A549 (cell line): ENCODE measurements at regions not wholly inside any gene's neighbourhood (a gene's known extent, or its start where the extent isn't known, plus 50 kb on each side); places are given as distances from the start of the nearest gene placed in this dataset.

Experiments
- ATAC-seq, 2 experiments: fragments of 200-7000 bp in 1 of 2; fragments of >200 bp in 1 of 2; cut with Nextera tagmentation in 1 of 2; cut with Tn5 transposase in 1 of 2; 3 replicates each; pipeline versions ENCODE4 v1.8.0 to v1.9.1; 2018 to 2020; ENCODE audit warnings: mild to moderate bottlenecking in 1 of 2, moderate library complexity in 1 of 2
- CTCF ChIA-PET: fragments of 300-600 bp; sonication (Branson Sonifier 250); formaldehyde crosslinking; extraction: SDS; loops from one replicate; lab custom pipeline; 2021; ENCODE audit warnings: antibody characterized with exemption, inconsistent platforms; lab: Yijun Ruan, JAX
- POLR2A ChIA-PET: fragments of 350-600 bp; formaldehyde crosslinking; extraction: SDS; loops from one replicate; lab custom pipeline; 2021; ENCODE audit warnings: antibody characterized with exemption, inconsistent platforms; lab: Yijun Ruan, JAX
- DNase-seq, 2 experiments: peaks; one replicate each; pipeline versions ENCODE4 v3.0.0 to v3.0.0-alpha.2; 2011 to 2016; ENCODE audit warnings: low read depth in 1 of 2, low spot score in 1 of 2
- FAIRE-seq: peaks from 2 replicates; lab custom pipeline; 2011; peaks lifted over from hg19 to GRCh38; lab: Jason Lieb, UNC
- H3K27ac ChIP-seq, 2 experiments: fragments of >200 bp; sonication (Bioruptor Twin); formaldehyde crosslinking; 3 replicates each; pipeline ENCODE4 v1.5.1; 2016 to 2017
- H3K4me1 ChIP-seq: fragments of >200 bp; sonication (Bioruptor Twin); formaldehyde crosslinking; 3 replicates; pipeline ENCODE4 v1.6.1; 2016
- H3K4me2 ChIP-seq: fragments of >200 bp; sonication (Bioruptor Twin); formaldehyde crosslinking; 3 replicates; pipeline ENCODE4 v1.6.1; 2016
- H3K4me3 ChIP-seq: fragments of >200 bp; sonication (Bioruptor Twin); formaldehyde crosslinking; 3 replicates; pipeline ENCODE4 v1.5.1; 2016
- H3K9me3 ChIP-seq: fragments of >200 bp; sonication (Bioruptor Twin); formaldehyde crosslinking; 3 replicates; pipeline ENCODE4 v1.6.1; 2016
- BHLHE40 ChIP-seq: IDR thresholded peaks from 2 replicates; pipeline ENCODE4 v1.6.1; 2012; ENCODE audit warnings: low read depth, low read length, inconsistent platforms
- CEBPB ChIP-seq, 2 experiments: fragments of >200 bp in 1 of 2; sonication (Bioruptor Twin) in 1 of 2; formaldehyde crosslinking in 1 of 2; IDR thresholded peaks; 2 replicates each; pipeline ENCODE4 v1.6.1; 2012 to 2016
- HDAC2 ChIP-seq: fragments of 200-600 bp; sonication (generic); IDR thresholded peaks from 2 replicates; pipeline ENCODE4 v1.6.1; 2016
- HOXA7 ChIP-seq: fragments of 250-450 bp; sonication (Bioruptor Pico); IDR thresholded peaks from 2 replicates; pipeline ENCODE4 v1.5.0; 2020; ENCODE audit warnings: mild to moderate bottlenecking, moderate library complexity
- HOXB13 ChIP-seq: fragments of 250-450 bp; sonication (Bioruptor Pico); IDR thresholded peaks from 2 replicates; pipeline ENCODE4 v1.5.0; 2020; ENCODE audit warnings: low read depth, mild to moderate bottlenecking, moderate library complexity
- HOXB5 ChIP-seq: fragments of 250-450 bp; sonication (Bioruptor Pico); IDR thresholded peaks from 2 replicates; pipeline ENCODE4 v1.5.0; 2020; ENCODE audit warnings: mild to moderate bottlenecking, moderate library complexity
- KDM5A ChIP-seq: fragments of 200-600 bp; sonication (generic); IDR thresholded peaks from 2 replicates; pipeline ENCODE4 v1.6.1; 2016; ENCODE audit warnings: antibody characterized with exemption, mild to moderate bottlenecking
- MAFK ChIP-seq: fragments of 450-650 bp; IDR thresholded peaks from 2 replicates; pipeline ENCODE4 v1.6.1; 2014; ENCODE audit not compliant: partially characterized antibody
- MAZ ChIP-seq: fragments of 150-350 bp; IDR thresholded peaks from 2 replicates; pipeline ENCODE4 v1.6.1; 2014; ENCODE audit warnings: antibody characterized with exemption, low read depth, low read length, borderline replicate concordance
- RAD21 ChIP-seq, 2 experiments: fragments of >200 bp in 1 of 2; sonication (Bioruptor Twin) in 1 of 2; formaldehyde crosslinking in 1 of 2; IDR thresholded peaks in 1 of 2; conservative IDR thresholded peaks in 1 of 2; 2 replicates in 1 of 2; 3 replicates in 1 of 2; pipeline ENCODE4 v1.6.1; 2012 to 2018; ENCODE audit warnings: inconsistent platforms in 1 of 2
- RNF2 ChIP-seq: fragments of 200-600 bp; sonication (generic); IDR thresholded peaks from 2 replicates; pipeline ENCODE4 v1.6.1; 2016; ENCODE audit warnings: low read depth, mild to moderate bottlenecking, antibody characterized with exemption, moderate library complexity, borderline replicate concordance
- SREBF2 ChIP-seq: fragments of 450-650 bp; IDR thresholded peaks from 2 replicates; pipeline ENCODE4 v1.6.1; 2014; ENCODE audit warnings: mild to moderate bottlenecking, moderate library complexity
- ZFP36 ChIP-seq: fragments of 450-650 bp; IDR thresholded peaks from 2 replicates; pipeline ENCODE4 v1.6.1; 2014; ENCODE audit warnings: borderline replicate concordance; ENCODE audit not compliant: partially characterized antibody
- ZSCAN20 ChIP-seq: fragments of 250-450 bp; sonication (Bioruptor Pico); IDR thresholded peaks from 2 replicates; pipeline ENCODE4 v1.8.0; 2022; ENCODE audit warnings: mild to moderate bottlenecking, moderate library complexity
- WGBS: methylation state at CpG from one replicate; pipeline ENCODE4 v1.1.6; 2017; ENCODE audit errors: missing lambda C conversion rate; 5-methylcytosine and 5-hydroxymethylcytosine counted together
- TF ChIP-seq, protein P1 (sequence below): fragments of >200 bp; sonication (Bioruptor Twin); formaldehyde crosslinking; IDR thresholded peaks from 3 replicates; pipeline ENCODE4 v1.5.1; 2016
- TF ChIP-seq, protein P2 (sequence below): fragments of 250-450 bp; sonication (Bioruptor Pico); IDR thresholded peaks from 2 replicates; pipeline ENCODE4 v1.5.0; 2021; ENCODE audit warnings: mild to moderate bottlenecking, moderate library complexity, borderline replicate concordance
- TF ChIP-seq, protein P3 (sequence below): fragments of >200 bp; sonication (Bioruptor Twin); formaldehyde crosslinking; IDR thresholded peaks from 3 replicates; pipeline ENCODE4 v1.6.1; 2016
- TF ChIP-seq, protein P4 (sequence below): fragments of 250-450 bp; sonication (Bioruptor Pico); IDR thresholded peaks from 2 replicates; pipeline ENCODE4 v1.5.0; 2020; ENCODE audit warnings: low read depth, mild to moderate bottlenecking, moderate library complexity
- TF ChIP-seq, protein P5 (sequence below): IDR thresholded peaks from 2 replicates; pipeline ENCODE4 v1.6.1; 2012

DNA sequence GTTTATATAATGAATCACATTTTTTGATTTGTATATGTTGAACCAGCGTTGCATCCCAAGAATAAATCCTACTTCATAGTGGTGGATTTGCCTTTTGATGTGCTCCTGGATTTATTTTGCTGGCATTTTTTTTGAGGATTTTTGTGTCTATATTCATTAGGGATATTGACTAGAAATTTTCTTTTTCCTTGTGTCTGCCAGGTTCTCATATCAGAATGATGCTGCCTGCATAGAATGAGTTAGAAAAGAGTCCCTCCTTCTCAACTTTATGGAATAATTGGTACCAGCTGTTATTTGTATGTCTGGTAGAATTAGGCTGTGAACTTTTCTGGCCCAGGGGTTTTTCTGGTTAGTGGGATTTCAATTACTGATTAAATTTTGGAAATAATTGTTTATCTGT is 457.4 kb upstream of the DSEL start:
- FAIRE-seq = no peak
- Histone ChIP-seq H3K4me2 (no peak overlapping the region), H3K4me1 (no peaks in the 10 kb centered on the region), H3K27ac (no peak overlapping the region), H3K9me3 (no peaks in the 10 kb centered on the region)
- ATAC-seq = no peak
- no peak for DNase-seq
- WGBS = 4% methylated on average over 1 of the region's 1 CpG
- POLR2A ChIA-PET = no interaction called here
- TF ChIP-seq CEBPB (IDR thresholded peaks at IDR 0.05) (no peak), HDAC2 (no peak), MAFK (no peak), HOXB13 (CRISPR knock-in tag) (no peak), KDM5A (no peak), ZFP36 (no peak), BHLHE40 (no peak), RAD21 (conservative IDR thresholded peaks at IDR 0.05 in 1 of 2, IDR thresholded peaks at IDR 0.05 in 1 of 2) (no peak), ZSCAN20 (CRISPR knock-in tag) (no peak)
- TF ChIP-seq, protein P1, sequence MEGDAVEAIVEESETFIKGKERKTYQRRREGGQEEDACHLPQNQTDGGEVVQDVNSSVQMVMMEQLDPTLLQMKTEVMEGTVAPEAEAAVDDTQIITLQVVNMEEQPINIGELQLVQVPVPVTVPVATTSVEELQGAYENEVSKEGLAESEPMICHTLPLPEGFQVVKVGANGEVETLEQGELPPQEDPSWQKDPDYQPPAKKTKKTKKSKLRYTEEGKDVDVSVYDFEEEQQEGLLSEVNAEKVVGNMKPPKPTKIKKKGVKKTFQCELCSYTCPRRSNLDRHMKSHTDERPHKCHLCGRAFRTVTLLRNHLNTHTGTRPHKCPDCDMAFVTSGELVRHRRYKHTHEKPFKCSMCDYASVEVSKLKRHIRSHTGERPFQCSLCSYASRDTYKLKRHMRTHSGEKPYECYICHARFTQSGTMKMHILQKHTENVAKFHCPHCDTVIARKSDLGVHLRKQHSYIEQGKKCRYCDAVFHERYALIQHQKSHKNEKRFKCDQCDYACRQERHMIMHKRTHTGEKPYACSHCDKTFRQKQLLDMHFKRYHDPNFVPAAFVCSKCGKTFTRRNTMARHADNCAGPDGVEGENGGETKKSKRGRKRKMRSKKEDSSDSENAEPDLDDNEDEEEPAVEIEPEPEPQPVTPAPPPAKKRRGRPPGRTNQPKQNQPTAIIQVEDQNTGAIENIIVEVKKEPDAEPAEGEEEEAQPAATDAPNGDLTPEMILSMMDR = no peak
- TF ChIP-seq, protein P2, sequence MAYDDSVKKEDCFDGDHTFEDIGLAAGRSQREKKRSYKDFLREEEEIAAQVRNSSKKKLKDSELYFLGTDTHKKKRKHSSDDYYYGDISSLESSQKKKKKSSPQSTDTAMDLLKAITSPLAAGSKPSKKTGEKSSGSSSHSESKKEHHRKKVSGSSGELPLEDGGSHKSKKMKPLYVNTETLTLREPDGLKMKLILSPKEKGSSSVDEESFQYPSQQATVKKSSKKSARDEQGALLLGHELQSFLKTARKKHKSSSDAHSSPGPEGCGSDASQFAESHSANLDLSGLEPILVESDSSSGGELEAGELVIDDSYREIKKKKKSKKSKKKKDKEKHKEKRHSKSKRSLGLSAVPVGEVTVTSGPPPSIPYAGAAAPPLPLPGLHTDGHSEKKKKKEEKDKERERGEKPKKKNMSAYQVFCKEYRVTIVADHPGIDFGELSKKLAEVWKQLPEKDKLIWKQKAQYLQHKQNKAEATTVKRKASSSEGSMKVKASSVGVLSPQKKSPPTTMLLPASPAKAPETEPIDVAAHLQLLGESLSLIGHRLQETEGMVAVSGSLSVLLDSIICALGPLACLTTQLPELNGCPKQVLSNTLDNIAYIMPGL (CRISPR knock-in tag) = no peak
- TF ChIP-seq, protein P3, sequence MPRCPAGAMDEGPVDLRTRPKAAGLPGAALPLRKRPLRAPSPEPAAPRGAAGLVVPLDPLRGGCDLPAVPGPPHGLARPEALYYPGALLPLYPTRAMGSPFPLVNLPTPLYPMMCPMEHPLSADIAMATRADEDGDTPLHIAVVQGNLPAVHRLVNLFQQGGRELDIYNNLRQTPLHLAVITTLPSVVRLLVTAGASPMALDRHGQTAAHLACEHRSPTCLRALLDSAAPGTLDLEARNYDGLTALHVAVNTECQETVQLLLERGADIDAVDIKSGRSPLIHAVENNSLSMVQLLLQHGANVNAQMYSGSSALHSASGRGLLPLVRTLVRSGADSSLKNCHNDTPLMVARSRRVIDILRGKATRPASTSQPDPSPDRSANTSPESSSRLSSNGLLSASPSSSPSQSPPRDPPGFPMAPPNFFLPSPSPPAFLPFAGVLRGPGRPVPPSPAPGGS = no peak
- TF ChIP-seq, protein P4, sequence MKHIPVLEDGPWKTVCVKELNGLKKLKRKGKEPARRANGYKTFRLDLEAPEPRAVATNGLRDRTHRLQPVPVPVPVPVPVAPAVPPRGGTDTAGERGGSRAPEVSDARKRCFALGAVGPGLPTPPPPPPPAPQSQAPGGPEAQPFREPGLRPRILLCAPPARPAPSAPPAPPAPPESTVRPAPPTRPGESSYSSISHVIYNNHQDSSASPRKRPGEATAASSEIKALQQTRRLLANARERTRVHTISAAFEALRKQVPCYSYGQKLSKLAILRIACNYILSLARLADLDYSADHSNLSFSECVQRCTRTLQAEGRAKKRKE (CRISPR knock-in tag) = no peak
- TF ChIP-seq, protein P5, sequence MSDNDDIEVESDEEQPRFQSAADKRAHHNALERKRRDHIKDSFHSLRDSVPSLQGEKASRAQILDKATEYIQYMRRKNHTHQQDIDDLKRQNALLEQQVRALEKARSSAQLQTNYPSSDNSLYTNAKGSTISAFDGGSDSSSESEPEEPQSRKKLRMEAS = no peak
- TF ChIP-seq, all 56 proteins: peak for 0
- H3K4me3 ChIP-seq = no peak overlapping the region
- CTCF ChIA-PET = no interaction called here

DNA sequence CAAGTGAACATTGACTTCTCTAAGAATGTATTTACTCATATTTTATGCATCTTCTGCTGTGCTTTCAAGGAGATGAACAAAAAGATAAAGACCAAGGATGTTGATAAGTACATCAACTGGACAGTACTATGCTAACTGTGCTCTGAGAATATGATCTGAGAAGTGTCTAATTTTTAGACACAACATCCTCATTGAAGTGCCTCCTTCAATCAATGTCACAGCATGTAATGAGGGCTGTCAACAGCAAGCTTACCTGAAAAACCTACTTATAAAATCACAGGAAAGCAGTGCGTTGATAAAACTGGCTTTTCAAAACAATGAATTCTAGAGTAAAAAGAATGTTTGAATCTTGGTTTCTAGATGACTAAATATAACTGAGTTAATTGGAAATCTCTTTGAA is 452.9 kb upstream of the DSEL start:
- no peaks in the 10 kb centered on the region for H3K4me1 ChIP-seq
- CTCF ChIA-PET = no interaction called here
- FAIRE-seq = no peak
- no peaks in the 10 kb centered on the region for H3K9me3 ChIP-seq
- POLR2A ChIA-PET = no interaction called here
- WGBS = 10% methylated on average over 1 of the region's 1 CpG
- H3K4me2 ChIP-seq = no peak overlapping the region
- no peak overlapping the region for H3K4me3 ChIP-seq
- H3K27ac ChIP-seq = no peak overlapping the region
- TF ChIP-seq SREBF2 (no peak), HOXA7 (CRISPR knock-in tag) (no peak), HOXB5 (CRISPR knock-in tag) (no peak), MAFK (no peak), ZFP36 (no peak), MAZ (no peak), RNF2 (no peak)
- TF ChIP-seq, protein P1 = no peak
- TF ChIP-seq, all 56 proteins: peak for 0
- ATAC-seq (no peak), DNase-seq (no peak)
